BJ (cell line): ENCODE measurements at regions not wholly inside any gene's neighbourhood (a gene's known extent, or its start where the extent isn't known, plus 50 kb on each side); places are given as distances from the start of the nearest gene placed in this dataset.
"Not testable (repeated sequence)": the region's sequence is repeated elsewhere in the genome, so short reads cannot be mapped to it uniquely, and the experiment has no call there.

ENCODE experiments used
- CTCF ChIA-PET: fragments of 350-600 bp; formaldehyde crosslinking; extraction: SDS; loops from one replicate; lab custom pipeline; 2021; ENCODE audit warnings: antibody characterized with exemption, inconsistent platforms; lab: Yijun Ruan, JAX
- POLR2A ChIA-PET: fragments of 300-600 bp; sonication (Branson Sonifier 250); formaldehyde crosslinking; extraction: SDS; loops from one replicate; lab custom pipeline; 2021; ENCODE audit warnings: antibody characterized with exemption; lab: Charles Lee
- DNase-seq: peaks from one replicate; pipeline ENCODE4 v3.0.0-alpha.2; 2011; ENCODE audit warnings: low read depth
- H3K27me3 ChIP-seq: 2 replicates; pipeline ENCODE4 v1.6.0; 2011; ENCODE audit warnings: low read length; ENCODE audit not compliant: control insufficient read depth, insufficient read depth
- H3K36me3 ChIP-seq: 2 replicates; pipeline ENCODE4 v1.5.1; 2011; ENCODE audit warnings: low read length; ENCODE audit not compliant: control insufficient read depth, insufficient read depth
- H3K4me3 ChIP-seq: 2 replicates; pipeline ENCODE4 v1.5.1; 2011; ENCODE audit warnings: low read depth, mild to moderate bottlenecking, control low read depth, low read length
- TF ChIP-seq, protein P1 (sequence below): IDR thresholded peaks from 2 replicates; pipeline ENCODE4 v1.5.1; 2011; ENCODE audit warnings: low read depth, mild to moderate bottlenecking, control low read depth, inconsistent platforms, low read length, moderate library complexity; ENCODE audit not compliant: insufficient read depth

- TF ChIP-seq, protein P1, sequence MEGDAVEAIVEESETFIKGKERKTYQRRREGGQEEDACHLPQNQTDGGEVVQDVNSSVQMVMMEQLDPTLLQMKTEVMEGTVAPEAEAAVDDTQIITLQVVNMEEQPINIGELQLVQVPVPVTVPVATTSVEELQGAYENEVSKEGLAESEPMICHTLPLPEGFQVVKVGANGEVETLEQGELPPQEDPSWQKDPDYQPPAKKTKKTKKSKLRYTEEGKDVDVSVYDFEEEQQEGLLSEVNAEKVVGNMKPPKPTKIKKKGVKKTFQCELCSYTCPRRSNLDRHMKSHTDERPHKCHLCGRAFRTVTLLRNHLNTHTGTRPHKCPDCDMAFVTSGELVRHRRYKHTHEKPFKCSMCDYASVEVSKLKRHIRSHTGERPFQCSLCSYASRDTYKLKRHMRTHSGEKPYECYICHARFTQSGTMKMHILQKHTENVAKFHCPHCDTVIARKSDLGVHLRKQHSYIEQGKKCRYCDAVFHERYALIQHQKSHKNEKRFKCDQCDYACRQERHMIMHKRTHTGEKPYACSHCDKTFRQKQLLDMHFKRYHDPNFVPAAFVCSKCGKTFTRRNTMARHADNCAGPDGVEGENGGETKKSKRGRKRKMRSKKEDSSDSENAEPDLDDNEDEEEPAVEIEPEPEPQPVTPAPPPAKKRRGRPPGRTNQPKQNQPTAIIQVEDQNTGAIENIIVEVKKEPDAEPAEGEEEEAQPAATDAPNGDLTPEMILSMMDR: no peak
- no peaks in the 10 kb centered on the region for H3K36me3 ChIP-seq
- CTCF ChIA-PET: no interaction called here
- no peaks in the 10 kb centered on the region for H3K27me3 ChIP-seq
- no peak overlapping the region for H3K4me3 ChIP-seq
- POLR2A ChIA-PET: no interaction called here
- DNase-seq: no peak
These were observed 112.1 kb downstream of the TNFSF18 start for GRCh38 chr1:172938681-172939080.

GRCh38 chr1:172939475-172939874 lies 111.3 kb downstream of the TNFSF18 start:
- ChIA-PET POLR2A (no interaction called here), CTCF (interaction anchor here (0.8 to 1.5 kb wide), 4 partner anchors 37 to 195 kb away, joined by 3 to 4 read pairs (median 4); no protein-coding TSS in a partner anchor)
- no peaks in the 10 kb centered on the region for H3K36me3 ChIP-seq
- no peak for DNase-seq
- no peaks in the 10 kb centered on the region for H3K27me3 ChIP-seq
- no peak overlapping the region for H3K4me3 ChIP-seq
- TF ChIP-seq, protein P1: no peak

DNA sequence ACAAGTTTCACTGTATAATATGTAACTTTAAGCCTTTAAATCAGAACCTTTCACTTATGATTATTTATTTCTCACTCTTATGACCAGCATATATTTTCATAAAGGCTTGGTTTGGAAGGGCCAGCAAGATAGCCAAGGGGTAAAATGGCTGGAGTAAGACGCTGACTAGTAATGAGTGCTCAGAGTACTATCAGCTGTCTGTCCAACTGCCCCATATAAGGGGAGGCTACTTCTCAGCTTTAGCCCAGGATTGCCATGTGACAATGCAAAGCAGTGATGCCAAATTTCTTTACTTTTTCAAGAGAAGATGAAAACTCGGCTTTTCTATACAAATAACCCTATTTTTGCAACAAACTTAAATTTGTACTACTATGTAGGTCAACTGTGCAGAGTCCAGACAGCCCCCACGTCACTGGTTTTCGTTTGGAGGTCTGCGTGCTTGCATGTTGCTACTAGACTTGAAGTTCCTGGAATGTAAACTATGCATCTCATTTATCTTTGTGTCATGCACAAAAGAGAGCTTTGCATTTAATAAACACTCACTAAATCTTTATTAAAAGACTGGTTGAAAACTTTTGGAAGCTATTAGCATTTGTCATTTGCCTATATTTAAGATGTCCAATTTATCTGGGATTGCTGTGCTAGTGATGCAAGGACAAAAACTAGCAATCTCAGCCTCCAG lies 110.4 kb downstream of the TNFSF18 start:
- Histone ChIP-seq H3K4me3 (no peak overlapping the region), H3K27me3 (no peaks in the 10 kb centered on the region), H3K36me3 (no peaks in the 10 kb centered on the region)
- no peak for DNase-seq
- TF ChIP-seq, protein P1: no peak
- POLR2A ChIA-PET: interaction anchor here (1.1 to 2.1 kb wide), 4 partner anchors 15 to 114 kb away, joined by 4 to 12 read pairs (median 6); no protein-coding TSS in a partner anchor
- CTCF ChIA-PET: interaction anchor here (0.6 to 1.8 kb wide), 7 partner anchors 11 to 262 kb away, joined by 3 to 9 read pairs (median 4); no protein-coding TSS in a partner anchor

GRCh38 chr1:172941471-172941870 lies 109.3 kb downstream of the TNFSF18 start:
- POLR2A ChIA-PET: interaction anchor here (0.6 to 2.1 kb wide), 7 partner anchors 9 to 156 kb away, joined by 3 to 12 read pairs (median 4); no protein-coding TSS in a partner anchor
- no peak for DNase-seq

DNA sequence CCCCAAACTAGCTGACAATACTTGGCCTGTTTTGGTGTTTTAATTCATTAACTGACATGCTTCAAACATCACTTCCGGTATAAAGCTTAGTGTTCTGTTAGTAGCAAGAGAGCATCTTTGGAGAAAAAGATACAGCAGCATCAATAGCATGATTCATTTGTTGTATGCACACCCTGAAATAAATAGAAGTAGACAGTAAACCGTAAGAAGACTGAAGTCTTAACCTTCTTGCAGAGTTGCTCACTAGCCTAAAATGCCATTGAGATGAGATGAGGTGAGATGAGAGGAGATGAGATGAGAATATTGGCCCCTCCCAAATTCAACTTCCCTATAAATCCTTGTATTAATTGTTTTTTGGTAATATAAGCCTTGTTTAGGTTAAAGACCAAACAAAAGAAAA lies 108.8 kb downstream of the TNFSF18 start:
- DNase-seq: no peak
- TF ChIP-seq, protein P1: no peak

More at GRCh38 chr1:172941471-172941870, 109.3 kb downstream of the TNFSF18 start:
- Histone ChIP-seq H3K27me3 (no peaks in the 10 kb centered on the region), H3K36me3 (no peaks in the 10 kb centered on the region), H3K4me3 (no peak overlapping the region)
- CTCF ChIA-PET: interaction anchor here (0.6 to 1.8 kb wide), 5 partner anchors 10 to 260 kb away, joined by 3 to 9 read pairs (median 3); no protein-coding TSS in a partner anchor
- TF ChIP-seq, protein P1: no peak

GRCh38 chr1:172943138-172943537 lies 107.6 kb downstream of the TNFSF18 start:
- DNase-seq, H3K36me3 ChIP-seq, CTCF ChIA-PET, POLR2A ChIA-PET, H3K4me3 ChIP-seq, H3K27me3 ChIP-seq: not testable (repeated sequence)

More for the DNA sequence above, 108.8 kb downstream of the TNFSF18 start:
- H3K4me3 ChIP-seq: no peak overlapping the region
- H3K27me3 ChIP-seq: no peaks in the 10 kb centered on the region
- POLR2A ChIA-PET: interaction anchor here (0.6 to 2.1 kb wide), 4 partner anchors 10 to 56 kb away, joined by 3 to 8 read pairs (median 4); no protein-coding TSS in a partner anchor
- H3K36me3 ChIP-seq: no peaks in the 10 kb centered on the region
- CTCF ChIA-PET: interaction anchor here (0.6 to 1.8 kb wide), 5 partner anchors 9 to 260 kb away, joined by 3 to 9 read pairs (median 3); no protein-coding TSS in a partner anchor
